ENCODE measurements at regions not wholly inside any gene's neighbourhood (a gene's known extent, or its start where the extent isn't known, plus 50 kb on each side); places are given as distances from the start of the nearest gene placed in this dataset.

- TF ChIP-seq CTCF (IDR thresholded peaks at IDR 0.05): no peak
- TF ChIP-seq EP300 (IDR thresholded peaks at IDR 0.05): no peak
These were observed 105.8 kb upstream of the WNT4 start for GRCh38 chr1:22248746-22249145.

Measured in gastroesophageal sphincter (tissue), 3 donors.